MM.1S (cell line): ENCODE measurements at regions not wholly inside any gene's neighbourhood (a gene's known extent, or its start where the extent isn't known, plus 50 kb on each side); places are given as distances from the start of the nearest gene placed in this dataset.

Experiments used
- CTCF ChIP-seq: fragments of 300-600 bp; sonication (generic); IDR thresholded peaks from 2 replicates; pipeline ENCODE4 v1.5.1; 2016; ENCODE audit warnings: antibody characterized with exemption, low read length, mixed read lengths
- EZH2 ChIP-seq: fragments of 300-600 bp; sonication (generic); optimal IDR thresholded peaks from 2 replicates; pipeline ENCODE3; 2017; ENCODE audit warnings: low read depth, mild to moderate bottlenecking, antibody characterized with exemption, low read length, mixed read lengths
- EZH2phosphoT487 ChIP-seq: fragments of 300-600 bp; sonication (generic); IDR thresholded peaks from 2 replicates; pipeline ENCODE4 v1.6.1; 2018; ENCODE audit warnings: antibody characterized with exemption, low read length

- TF ChIP-seq CTCF: no peak
- no peak for TF ChIP-seq EZH2
- TF ChIP-seq EZH2phosphoT487: no peak
Observed at GRCh38 chr2:138123741-138124140, 159.5 kb downstream of the HNMT start.
